ENCODE measurements at regions not wholly inside any gene's neighbourhood (a gene's known extent, or its start where the extent isn't known, plus 50 kb on each side); places are given as distances from the start of the nearest gene placed in this dataset.

DNA sequence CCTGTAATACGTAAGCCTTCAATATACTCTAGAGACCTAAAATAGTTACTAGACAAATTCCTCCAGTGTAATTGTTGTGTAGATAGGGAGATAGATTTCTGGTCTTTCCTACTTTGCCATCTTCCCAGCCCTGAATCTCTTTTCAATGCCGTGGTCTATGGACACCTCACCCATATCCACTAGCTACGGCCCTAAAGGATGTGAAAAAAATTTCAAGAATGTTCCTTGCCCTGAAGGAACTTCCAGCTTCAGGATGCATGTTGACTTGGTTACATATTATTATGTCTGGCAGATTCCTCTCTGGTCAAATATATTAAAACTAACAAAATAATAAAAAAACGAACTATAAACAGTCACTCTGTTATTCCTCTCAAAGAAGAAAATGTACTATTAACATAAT is 52.4 kb upstream of the TSPAN5 start:
- TF ChIP-seq, protein P1, sequence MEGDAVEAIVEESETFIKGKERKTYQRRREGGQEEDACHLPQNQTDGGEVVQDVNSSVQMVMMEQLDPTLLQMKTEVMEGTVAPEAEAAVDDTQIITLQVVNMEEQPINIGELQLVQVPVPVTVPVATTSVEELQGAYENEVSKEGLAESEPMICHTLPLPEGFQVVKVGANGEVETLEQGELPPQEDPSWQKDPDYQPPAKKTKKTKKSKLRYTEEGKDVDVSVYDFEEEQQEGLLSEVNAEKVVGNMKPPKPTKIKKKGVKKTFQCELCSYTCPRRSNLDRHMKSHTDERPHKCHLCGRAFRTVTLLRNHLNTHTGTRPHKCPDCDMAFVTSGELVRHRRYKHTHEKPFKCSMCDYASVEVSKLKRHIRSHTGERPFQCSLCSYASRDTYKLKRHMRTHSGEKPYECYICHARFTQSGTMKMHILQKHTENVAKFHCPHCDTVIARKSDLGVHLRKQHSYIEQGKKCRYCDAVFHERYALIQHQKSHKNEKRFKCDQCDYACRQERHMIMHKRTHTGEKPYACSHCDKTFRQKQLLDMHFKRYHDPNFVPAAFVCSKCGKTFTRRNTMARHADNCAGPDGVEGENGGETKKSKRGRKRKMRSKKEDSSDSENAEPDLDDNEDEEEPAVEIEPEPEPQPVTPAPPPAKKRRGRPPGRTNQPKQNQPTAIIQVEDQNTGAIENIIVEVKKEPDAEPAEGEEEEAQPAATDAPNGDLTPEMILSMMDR (IDR thresholded peaks at IDR 0.05), result no peak
- TF ChIP-seq POLR2AphosphoS5 (IDR thresholded peaks at IDR 0.05) (no peak), POLR2A (IDR thresholded peaks at IDR 0.05) (no peak), EP300 (IDR thresholded peaks at IDR 0.05; ENCODE audit: low read depth) (no peak)

Data from transverse colon (tissue), 4 donors.